ENCODE measurements at regions not wholly inside any gene's neighbourhood (a gene's known extent, or its start where the extent isn't known, plus 50 kb on each side); places are given as distances from the start of the nearest gene placed in this dataset.

GRCh38 chr3:34283751-34284150, 485.3 kb downstream of the PDCD6IP start:
- Histone ChIP-seq H3K27me3 (no peaks in the 10 kb centered on the region), H3K4me3 (no peak overlapping the region), H3K27ac (no peak overlapping the region), H3K4me1 (no peaks in the 10 kb centered on the region), H3K9me3 (no peaks in the 10 kb centered on the region), H3K36me3 (no peaks in the 10 kb centered on the region)
- DNase-seq, result no peak
- intact Hi-C loops (cut with DNase I; ENCODE audit: low total_unique reads), result no loop called here
- no peak for TF ChIP-seq CTCF (IDR thresholded peaks at IDR 0.05)

- no peaks in the 10 kb centered on the region for H3K36me3 ChIP-seq
- no peaks in the 10 kb centered on the region for H3K4me1 ChIP-seq
- no peaks in the 10 kb centered on the region for H3K9me3 ChIP-seq
- no peak for DNase-seq
- intact Hi-C loops (cut with DNase I; ENCODE audit: low total_unique reads), result no loop called here
- H3K4me3 ChIP-seq, result no peak overlapping the region
- no peaks in the 10 kb centered on the region for H3K27me3 ChIP-seq
- no peak overlapping the region for H3K27ac ChIP-seq
- no peak for TF ChIP-seq CTCF (IDR thresholded peaks at IDR 0.05)
These were observed 486.8 kb downstream of the PDCD6IP start for GRCh38 chr3:34284959-34285826.

GRCh38 chr3:34285827-34286188, 487.4 kb downstream of the PDCD6IP start:
- Histone ChIP-seq H3K27ac (no peak overlapping the region), H3K4me3 (no peak overlapping the region), H3K36me3 (no peaks in the 10 kb centered on the region), H3K9me3 (no peaks in the 10 kb centered on the region), H3K27me3 (no peaks in the 10 kb centered on the region), H3K4me1 (no peaks in the 10 kb centered on the region)
- intact Hi-C loops (cut with DNase I; ENCODE audit: low total_unique reads), result no loop called here
- DNase-seq, result no peak
- no peak for TF ChIP-seq CTCF (IDR thresholded peaks at IDR 0.05)

GRCh38 chr3:34292605-34293300, 494.3 kb downstream of the PDCD6IP start:
- intact Hi-C loops (cut with DNase I; ENCODE audit: low total_unique reads), result no loop called here
- H3K4me1 ChIP-seq, result no peaks in the 10 kb centered on the region
- H3K27me3 ChIP-seq, result no peaks in the 10 kb centered on the region
- no peak overlapping the region for H3K27ac ChIP-seq
- H3K36me3 ChIP-seq, result no peaks in the 10 kb centered on the region
- DNase-seq, result no peak
- no peak for TF ChIP-seq CTCF (IDR thresholded peaks at IDR 0.05)
- H3K4me3 ChIP-seq, result no peak overlapping the region
- no peaks in the 10 kb centered on the region for H3K9me3 ChIP-seq

- no peaks in the 10 kb centered on the region for H3K27me3 ChIP-seq
- no peak for DNase-seq
- no peaks in the 10 kb centered on the region for H3K36me3 ChIP-seq
- intact Hi-C loops (cut with DNase I; ENCODE audit: low total_unique reads), result no loop called here
- no peak for TF ChIP-seq CTCF (IDR thresholded peaks at IDR 0.05)
- H3K9me3 ChIP-seq, result no peaks in the 10 kb centered on the region
- H3K27ac ChIP-seq, result no peak overlapping the region
- no peaks in the 10 kb centered on the region for H3K4me1 ChIP-seq
- no peak overlapping the region for H3K4me3 ChIP-seq
These were observed 495.8 kb downstream of the PDCD6IP start for GRCh38 chr3:34294240-34294639.
